Fibroblast of pulmonary artery (primary cell): ENCODE measurements at regions not wholly inside any gene's neighbourhood (a gene's known extent, or its start where the extent isn't known, plus 50 kb on each side); places are given as distances from the start of the nearest gene placed in this dataset.

Experiments
- DNase-seq: peaks from one replicate; pipeline ENCODE4 v3.0.0-alpha.2; 2010; ENCODE audit warnings: low read depth
- H3K4me3 ChIP-seq: replicated peaks from 2 replicates; pipeline ENCODE4 v1.5.1; 2011; ENCODE audit warnings: low read depth, mild to moderate bottlenecking, control low read depth, low read length, moderate library complexity
- CTCF ChIP-seq: IDR thresholded peaks from 2 replicates; pipeline ENCODE4 v1.5.1; 2011; ENCODE audit warnings: mild to moderate bottlenecking, control low read depth, low read length, inconsistent platforms; ENCODE audit errors: missing control alignments

- DNase-seq = no peak
- no peak overlapping the region for H3K4me3 ChIP-seq
- no peak for TF ChIP-seq CTCF
Measured at GRCh38 chr10:78901694-78902093, 167.1 kb upstream of the ZMIZ1 start.

- TF ChIP-seq CTCF = no peak
- H3K4me3 ChIP-seq = no peak overlapping the region
- no peak for DNase-seq
Measured at GRCh38 chr10:78902815-78903214, 166.0 kb upstream of the ZMIZ1 start.

- H3K4me3 ChIP-seq = no peak overlapping the region
- DNase-seq = no peak
- TF ChIP-seq CTCF = no peak
Measured at GRCh38 chr10:78903341-78903940, 165.3 kb upstream of the ZMIZ1 start.

GRCh38 chr10:78904196-78904595 lies 164.6 kb upstream of the ZMIZ1 start:
- no peak for TF ChIP-seq CTCF
- no peak for DNase-seq
- no peak overlapping the region for H3K4me3 ChIP-seq

- no peak overlapping the region for H3K4me3 ChIP-seq
- no peak for DNase-seq
- TF ChIP-seq CTCF = no peak
Measured at GRCh38 chr10:78905015-78905956, 163.5 kb upstream of the ZMIZ1 start.

- H3K4me3 ChIP-seq = no peak overlapping the region
- no peak for TF ChIP-seq CTCF
- DNase-seq = no peak
Measured at GRCh38 chr10:78905957-78906308, 162.8 kb upstream of the ZMIZ1 start.
